HG03354 (cell line): ENCODE measurements at regions not wholly inside any gene's neighbourhood (a gene's known extent, or its start where the extent isn't known, plus 50 kb on each side); places are given as distances from the start of the nearest gene placed in this dataset.
"Not testable (repeated sequence)": the region's sequence is repeated elsewhere in the genome, so short reads cannot be mapped to it uniquely, and the experiment has no call there.

ENCODE experiments used
- ATAC-seq: cut with Tn5 transposase; IDR thresholded peaks from one replicate; pipeline ENCODE4 v1.9.1; 2021; ENCODE audit warnings: mild to moderate bottlenecking; ENCODE audit not compliant: unreplicated experiment, poor library complexity, severe bottlenecking

- ATAC-seq, result not testable (repeated sequence)
These were observed 157.4 kb downstream of the BCL2L11 start for GRCh38 chr2:111278133-111278532.

- not testable (repeated sequence) for ATAC-seq
These were observed 160.1 kb downstream of the BCL2L11 start for GRCh38 chr2:111280709-111281286.

GRCh38 chr2:111282162-111282561, 161.4 kb downstream of the BCL2L11 start:
- ATAC-seq, result not testable (repeated sequence)

DNA sequence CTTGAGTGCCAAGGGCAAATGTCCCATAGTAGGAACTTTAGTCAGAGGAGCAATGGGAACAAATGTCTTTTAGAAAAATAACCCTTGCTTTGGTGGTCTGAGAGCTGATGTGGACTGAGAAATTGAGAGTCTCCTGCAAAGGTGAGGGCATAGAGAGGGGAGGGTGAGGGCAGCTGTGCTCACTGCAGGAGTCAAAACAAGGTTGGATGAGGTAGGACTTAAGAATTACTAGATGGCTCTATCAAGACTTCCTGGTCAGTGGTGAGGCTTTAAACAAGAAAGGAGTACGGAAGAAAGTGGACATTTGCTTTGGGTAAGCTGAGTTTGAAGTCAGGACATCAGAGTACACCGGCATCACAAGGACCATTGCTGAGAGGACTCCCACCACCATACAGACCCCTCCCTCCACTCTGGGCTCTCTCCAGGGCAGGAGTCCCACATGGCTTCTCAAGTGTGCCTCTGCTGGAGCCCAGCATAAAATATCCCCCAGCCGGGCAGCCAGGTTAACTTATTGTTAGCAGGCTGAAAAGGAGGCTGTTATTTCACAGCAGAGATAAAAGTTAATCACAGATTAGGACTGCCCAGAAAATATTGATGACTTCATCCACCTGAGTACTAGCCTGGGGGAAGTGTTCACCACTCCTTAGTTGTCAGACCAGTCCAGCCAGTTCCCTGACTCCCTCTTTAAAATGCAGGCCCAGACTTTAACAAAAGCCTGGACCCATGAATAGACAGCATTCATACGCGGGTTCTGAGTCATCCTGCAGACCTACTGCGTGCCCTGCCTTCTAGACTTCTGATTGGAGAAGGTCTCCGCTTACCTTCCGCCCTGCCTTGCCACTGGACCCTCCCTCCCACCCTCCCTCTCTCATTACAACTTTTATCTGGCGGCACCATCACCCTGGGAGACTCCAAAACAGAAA, 167.2 kb downstream of the BCL2L11 start:
- ATAC-seq, result not testable (repeated sequence)

DNA sequence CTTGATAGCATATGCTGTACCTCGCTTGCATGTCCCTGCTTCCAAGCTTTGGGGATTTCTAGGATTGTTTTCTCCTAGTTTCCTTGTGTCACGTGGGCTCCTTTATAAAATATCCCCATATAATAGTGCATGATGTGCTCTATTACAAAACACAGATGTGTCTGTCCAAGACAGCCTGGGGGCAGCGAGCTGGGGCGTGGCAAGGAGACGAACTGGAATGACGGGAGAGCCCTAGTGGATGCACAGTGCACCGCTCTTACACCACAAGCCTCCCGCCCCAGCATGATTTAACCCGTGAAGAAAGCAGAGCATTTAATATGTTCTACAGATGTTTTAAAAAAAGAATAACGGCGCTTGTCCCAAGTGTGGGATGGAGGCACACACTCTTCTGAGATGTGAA, 169.7 kb downstream of the BCL2L11 start:
- not testable (repeated sequence) for ATAC-seq

- ATAC-seq, result not testable (repeated sequence)
These were observed 170.9 kb downstream of the BCL2L11 start for GRCh38 chr2:111291566-111291965.

DNA sequence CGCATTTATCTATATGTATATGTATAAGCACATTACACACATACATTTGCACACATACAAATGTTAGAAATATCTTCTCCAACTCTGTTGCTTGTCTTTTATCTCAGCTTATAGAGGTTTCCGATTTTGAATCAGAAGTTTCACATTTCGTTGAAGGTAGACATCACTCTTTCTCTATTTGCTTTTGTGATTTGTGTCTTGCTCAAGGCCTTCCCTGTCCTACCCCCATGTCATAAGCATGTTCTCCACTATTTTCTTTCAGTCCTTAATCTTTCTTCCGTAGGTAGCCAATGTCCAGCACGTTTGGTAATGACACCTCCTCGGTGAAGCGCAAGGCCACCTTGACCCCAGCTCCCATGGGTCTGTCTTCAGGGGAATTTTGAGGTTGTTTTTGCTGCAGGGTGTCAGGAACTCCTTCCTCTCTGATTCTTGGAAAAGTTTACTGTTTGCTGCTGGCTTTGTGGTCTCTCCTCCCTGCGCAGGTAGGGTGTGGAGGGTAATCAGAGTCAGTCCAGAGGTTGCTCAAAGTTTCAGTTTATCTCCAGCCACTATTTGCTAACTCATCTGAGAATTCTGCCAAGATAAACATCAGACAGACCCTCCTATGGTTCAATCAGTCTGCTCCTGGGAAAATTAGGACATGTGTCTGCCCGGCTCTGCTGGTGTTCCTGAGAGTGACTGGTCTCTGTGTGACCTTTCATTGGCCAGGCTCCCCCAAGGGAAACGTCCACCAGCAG, 171.7 kb downstream of the BCL2L11 start:
- ATAC-seq, result not testable (repeated sequence)

GRCh38 chr2:111294699-111295098, 174.0 kb downstream of the BCL2L11 start:
- ATAC-seq, result not testable (repeated sequence)

DNA sequence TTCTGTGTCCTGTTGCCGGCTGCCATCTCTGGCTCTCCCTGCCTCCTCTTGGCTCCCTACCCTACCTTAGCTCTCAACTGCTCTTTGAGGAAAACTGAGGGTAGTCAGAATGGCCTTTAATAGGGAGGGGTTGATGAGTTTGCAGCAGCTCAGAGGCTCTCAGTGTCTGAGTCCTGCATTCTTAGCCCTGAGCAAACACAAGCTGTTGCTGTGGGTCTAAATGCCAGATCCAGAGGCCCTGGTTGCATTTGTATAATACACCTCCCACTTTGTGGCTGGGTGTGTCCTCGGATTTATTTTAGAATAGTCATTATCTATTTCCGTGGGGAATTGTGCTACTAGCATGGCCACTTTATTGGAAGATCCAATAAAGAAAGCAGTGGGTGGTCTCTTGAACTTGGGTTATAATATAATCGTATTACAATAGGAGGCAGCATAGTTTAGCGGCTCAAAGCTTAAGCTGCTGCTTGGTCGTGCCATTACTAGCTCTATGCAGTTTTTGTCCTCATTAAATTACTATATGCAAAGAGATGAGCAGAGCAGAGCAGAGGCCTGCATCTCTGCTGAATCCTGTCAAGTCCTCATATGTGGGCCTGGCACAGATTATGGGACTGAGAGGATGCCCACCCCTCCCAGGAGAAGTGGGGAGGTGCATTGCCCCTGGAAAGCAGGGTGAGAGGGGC, 175.5 kb downstream of the BCL2L11 start:
- ATAC-seq, result not testable (repeated sequence)

GRCh38 chr2:111297128-111297527, 176.4 kb downstream of the BCL2L11 start:
- not testable (repeated sequence) for ATAC-seq

DNA sequence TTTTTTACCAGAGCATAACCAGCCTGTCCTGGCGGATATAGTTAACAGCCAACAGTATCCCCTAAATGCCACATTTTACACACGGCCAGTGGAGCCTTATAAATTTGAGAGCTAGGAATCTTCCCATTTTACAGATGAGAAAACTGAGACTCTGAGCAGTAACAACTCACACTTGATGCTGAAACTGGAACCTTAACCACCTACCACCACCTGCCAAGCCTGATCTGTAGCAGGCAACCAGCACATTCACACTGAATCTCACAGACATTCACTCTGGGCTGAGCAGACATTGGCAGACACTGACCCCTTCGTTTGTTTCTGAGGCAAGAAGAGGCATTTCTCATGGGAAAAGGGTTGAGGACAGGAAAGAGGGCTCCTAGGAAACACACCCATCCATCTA, 178.2 kb downstream of the BCL2L11 start:
- ATAC-seq, result not testable (repeated sequence)

- ATAC-seq, result not testable (repeated sequence)
These were observed 178.9 kb downstream of the BCL2L11 start for GRCh38 chr2:111299635-111300034.

GRCh38 chr2:111301677-111302076, 181.0 kb downstream of the BCL2L11 start:
- ATAC-seq, result not testable (repeated sequence)

- not testable (repeated sequence) for ATAC-seq
These were observed 181.9 kb downstream of the BCL2L11 start for GRCh38 chr2:111302397-111303218.

DNA sequence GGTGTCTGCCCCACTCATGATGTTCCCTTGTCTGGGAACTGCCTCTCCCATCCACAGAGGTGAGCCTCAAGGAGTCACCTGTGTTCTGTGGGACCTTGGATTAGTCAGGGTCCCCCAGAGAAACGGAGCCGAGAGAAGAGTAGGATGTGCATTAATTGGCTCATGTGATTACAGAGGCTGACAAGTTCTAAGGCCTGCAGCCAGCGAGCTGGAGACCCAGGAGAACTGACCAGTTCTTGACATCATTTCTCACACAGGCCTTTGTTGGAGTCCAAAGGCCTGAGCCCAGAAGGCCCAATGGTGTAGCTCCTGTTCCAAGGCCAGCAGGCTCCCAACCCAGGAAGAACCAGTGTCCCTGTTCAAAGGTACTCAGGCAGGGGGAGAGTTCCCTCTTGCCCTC, 186.6 kb downstream of the BCL2L11 start:
- not testable (repeated sequence) for ATAC-seq

GRCh38 chr2:111309231-111310075, 188.7 kb downstream of the BCL2L11 start:
- ATAC-seq, result not testable (repeated sequence)

GRCh38 chr2:111310395-111310794, 189.7 kb downstream of the BCL2L11 start:
- not testable (repeated sequence) for ATAC-seq

DNA sequence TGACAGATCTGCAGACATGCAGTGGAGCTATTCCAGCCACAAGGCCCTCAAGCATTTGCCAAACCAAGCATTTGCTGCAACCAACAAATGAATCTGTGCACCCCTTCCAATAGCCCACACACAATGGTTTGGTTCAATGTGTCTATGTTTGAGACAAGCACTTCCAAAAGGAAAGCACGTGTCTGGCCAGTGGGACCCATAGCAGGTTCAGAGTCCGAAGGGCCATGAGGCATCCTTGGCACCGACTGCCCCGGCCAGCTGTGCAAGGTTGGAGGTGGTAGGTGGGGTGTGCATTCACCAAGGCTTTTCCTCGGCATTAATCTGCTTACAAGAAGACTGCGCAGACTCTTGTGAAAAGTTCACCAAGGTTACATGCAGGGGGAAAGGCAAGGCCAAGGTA, 190.9 kb downstream of the BCL2L11 start:
- not testable (repeated sequence) for ATAC-seq
